Prostate gland (tissue), 2 donors: ENCODE measurements at regions not wholly inside any gene's neighbourhood (a gene's known extent, or its start where the extent isn't known, plus 50 kb on each side); places are given as distances from the start of the nearest gene placed in this dataset.

Experiments
- DNase-seq: peaks from one replicate; pipeline ENCODE4 v3.0.0-alpha.2; 2019; ENCODE audit warnings: low spot score
- H3K27ac ChIP-seq, 2 donors: fragments of 200-600 bp; sonication (generic); 2 replicates each; pipeline ENCODE4 v1.5.1; 2017 to 2019
- H3K27me3 ChIP-seq: fragments of 200-600 bp; sonication (generic); replicated peaks from 2 replicates; pipeline ENCODE4 v1.5.1; 2019; ENCODE audit not compliant: insufficient read depth
- H3K36me3 ChIP-seq, 2 donors: fragments of 200-600 bp; sonication (generic); 1 replicate in 1 of 2; 2 replicates in 1 of 2; pipeline versions ENCODE4 v1.5.1 to v1.8.1; 2017 to 2019
- H3K4me1 ChIP-seq: fragments of 200-600 bp; sonication (generic); replicated peaks from 2 replicates; pipeline ENCODE4 v1.5.1; 2019
- H3K4me3 ChIP-seq, 2 donors: fragments of 200-600 bp; sonication (generic); 2 replicates each; pipeline ENCODE4 v1.5.1; 2017 to 2019
- H3K9me3 ChIP-seq: fragments of 200-600 bp; sonication (generic); 2 replicates; pipeline ENCODE4 v1.5.1; 2017
- POLR2A ChIP-seq: fragments of 450-650 bp; IDR thresholded peaks from one replicate; pipeline ENCODE4 v1.6.1; 2016; ENCODE audit warnings: antibody characterized with exemption, mild to moderate bottlenecking
- POLR2AphosphoS5 ChIP-seq: sonication (generic); formaldehyde crosslinking; IDR thresholded peaks from one replicate; pipeline ENCODE4 v1.6.1; 2017; ENCODE audit warnings: antibody characterized with exemption
- WGBS: methylation state at CpG from one replicate; pipeline ENCODE4 v1.1.5; 2018; 5-methylcytosine and 5-hydroxymethylcytosine counted together
- intact Hi-C: fragments of 100-400 bp; cut with DNase I; formaldehyde crosslinking; loops from one replicate; pipeline ENCODE4 v1.14.2; 2022
- TF ChIP-seq, protein P1 (sequence below), 4 experiments: fragments of 200-600 bp in 2 of 4; fragments of 450-650 bp in 2 of 4; sonication (generic) in 2 of 4; IDR thresholded peaks; 1 replicate in 3 of 4; 2 replicates in 1 of 4; pipeline ENCODE4 v1.5.1; 2016 to 2019; ENCODE audit warnings: antibody characterized with exemption in 4 of 4, mild to moderate bottlenecking in 2 of 4, moderate library complexity in 2 of 4

DNA sequence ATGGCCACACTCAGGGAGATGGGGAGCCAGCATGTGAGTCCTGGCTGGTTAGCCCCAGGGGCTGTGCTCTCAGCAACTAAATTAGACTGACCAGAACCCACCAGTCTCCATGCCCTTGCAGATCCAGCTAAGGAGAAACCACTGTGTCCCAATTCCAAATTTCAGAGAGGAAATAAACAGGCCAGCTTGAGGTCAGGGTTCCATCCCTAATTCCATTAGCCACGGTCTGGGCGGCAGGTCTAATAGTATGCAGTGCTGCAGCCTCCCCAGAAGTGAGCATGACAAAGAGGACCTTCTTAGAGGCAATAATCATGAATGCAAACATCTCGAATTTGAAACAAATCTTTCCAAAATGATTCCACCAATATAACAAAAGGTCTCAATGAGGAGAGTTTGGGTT lies 671.2 kb downstream of the BCL11A start:
- intact Hi-C loops: no loop called here
- Histone ChIP-seq H3K4me3 (no peak overlapping the region), H3K27ac (no peak overlapping the region), H3K4me1 (no peaks in the 10 kb centered on the region), H3K36me3 (no peaks in the 10 kb centered on the region), H3K27me3 (no peaks in the 10 kb centered on the region), H3K9me3 (no peaks in the 10 kb centered on the region)
- no peak for TF ChIP-seq POLR2AphosphoS5
- TF ChIP-seq, protein P1, sequence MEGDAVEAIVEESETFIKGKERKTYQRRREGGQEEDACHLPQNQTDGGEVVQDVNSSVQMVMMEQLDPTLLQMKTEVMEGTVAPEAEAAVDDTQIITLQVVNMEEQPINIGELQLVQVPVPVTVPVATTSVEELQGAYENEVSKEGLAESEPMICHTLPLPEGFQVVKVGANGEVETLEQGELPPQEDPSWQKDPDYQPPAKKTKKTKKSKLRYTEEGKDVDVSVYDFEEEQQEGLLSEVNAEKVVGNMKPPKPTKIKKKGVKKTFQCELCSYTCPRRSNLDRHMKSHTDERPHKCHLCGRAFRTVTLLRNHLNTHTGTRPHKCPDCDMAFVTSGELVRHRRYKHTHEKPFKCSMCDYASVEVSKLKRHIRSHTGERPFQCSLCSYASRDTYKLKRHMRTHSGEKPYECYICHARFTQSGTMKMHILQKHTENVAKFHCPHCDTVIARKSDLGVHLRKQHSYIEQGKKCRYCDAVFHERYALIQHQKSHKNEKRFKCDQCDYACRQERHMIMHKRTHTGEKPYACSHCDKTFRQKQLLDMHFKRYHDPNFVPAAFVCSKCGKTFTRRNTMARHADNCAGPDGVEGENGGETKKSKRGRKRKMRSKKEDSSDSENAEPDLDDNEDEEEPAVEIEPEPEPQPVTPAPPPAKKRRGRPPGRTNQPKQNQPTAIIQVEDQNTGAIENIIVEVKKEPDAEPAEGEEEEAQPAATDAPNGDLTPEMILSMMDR (IDR thresholded peaks at IDR 0.05): no peak
- TF ChIP-seq POLR2A: no peak
- 94% methylated on average over 3 of the region's 3 CpGs for WGBS
- no peak for DNase-seq

DNA sequence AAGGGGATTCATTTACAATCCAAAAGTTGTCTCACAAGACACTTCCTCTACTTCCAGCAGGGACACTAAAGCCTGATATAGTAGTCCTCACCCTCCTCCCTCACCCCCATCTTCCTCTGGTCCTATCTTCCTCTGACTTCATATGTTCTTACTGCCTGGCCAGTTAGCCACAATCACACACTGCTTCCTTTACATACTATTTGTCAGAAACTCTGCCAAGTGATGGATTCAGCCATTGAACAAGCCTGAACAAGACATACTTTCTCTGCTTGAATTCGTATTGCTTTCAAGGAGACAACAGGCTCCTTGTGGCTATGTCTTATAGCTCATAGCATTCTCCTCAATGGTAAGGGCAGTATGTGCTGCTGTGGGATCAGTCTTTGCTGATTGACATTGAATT lies 672.2 kb downstream of the BCL11A start:
- intact Hi-C loops: no loop called here

DNA sequence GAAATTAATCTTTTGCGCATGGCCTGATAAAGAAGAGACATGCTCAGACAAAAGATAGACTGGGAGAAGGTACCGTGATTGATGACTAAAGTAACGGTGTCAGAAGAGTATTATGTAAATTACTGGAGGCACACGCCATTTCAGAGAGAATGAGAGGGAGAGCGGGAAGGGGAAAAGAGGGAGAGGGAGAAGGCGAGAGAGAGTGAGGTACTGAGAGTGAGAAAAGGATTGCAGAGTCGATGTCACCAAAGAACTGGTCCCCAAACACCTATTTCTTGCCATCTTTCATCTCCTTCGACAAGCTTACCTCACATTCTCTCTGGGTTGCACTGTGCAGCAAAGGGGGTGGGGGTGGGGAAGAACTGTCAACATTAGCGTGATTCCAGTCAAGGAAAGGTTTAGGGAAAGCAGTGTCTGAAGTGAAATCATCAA lies 673.7 kb downstream of the BCL11A start:
- TF ChIP-seq POLR2A (no peak), POLR2AphosphoS5 (no peak)
- TF ChIP-seq, protein P1 (IDR thresholded peaks at IDR 0.05): no peak
- no peaks in the 10 kb centered on the region for H3K4me1 ChIP-seq
- WGBS: 83% methylated on average over 9 of the region's 9 CpGs

More for the DNA sequence above, 672.2 kb downstream of the BCL11A start:
- DNase-seq: no peak
- Histone ChIP-seq H3K9me3 (no peaks in the 10 kb centered on the region), H3K36me3 (no peaks in the 10 kb centered on the region), H3K27ac (no peak overlapping the region), H3K27me3 (no peaks in the 10 kb centered on the region), H3K4me1 (no peaks in the 10 kb centered on the region), H3K4me3 (no peak overlapping the region)
- WGBS: 33% methylated on average over 1 of the region's 1 CpG
- TF ChIP-seq, protein P1 (IDR thresholded peaks at IDR 0.05): no peak
- TF ChIP-seq POLR2A: no peak
- no peak for TF ChIP-seq POLR2AphosphoS5

DNA sequence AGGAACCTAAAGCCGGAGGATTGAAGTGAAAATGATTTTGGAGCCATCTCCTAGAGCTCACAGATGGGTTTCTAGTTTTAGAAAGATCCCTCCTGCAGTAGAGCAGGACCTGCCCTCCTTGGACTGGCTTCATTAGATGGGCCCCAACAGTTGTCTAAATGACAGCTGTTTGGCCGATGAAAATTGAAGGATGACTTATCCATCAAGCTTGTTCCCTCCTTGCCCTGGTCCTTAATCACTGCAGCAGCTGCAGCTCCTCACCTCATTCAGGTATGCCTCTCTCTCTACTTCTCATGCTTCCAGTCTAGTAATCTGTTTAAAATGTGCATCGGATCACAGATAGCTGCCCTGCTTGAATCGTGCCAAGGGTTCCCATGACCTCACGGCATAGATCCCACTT lies 677.6 kb downstream of the BCL11A start:
- Histone ChIP-seq H3K9me3 (no peaks in the 10 kb centered on the region), H3K4me1 (no peaks in the 10 kb centered on the region), H3K27me3 (no peaks in the 10 kb centered on the region), H3K4me3 (no peak overlapping the region), H3K36me3 (no peaks in the 10 kb centered on the region), H3K27ac (no peak overlapping the region)
- intact Hi-C loops: no loop called here
- TF ChIP-seq POLR2A (no peak), POLR2AphosphoS5 (no peak)
- TF ChIP-seq, protein P1 (IDR thresholded peaks at IDR 0.05): no peak
- 92% methylated on average over 5 of the region's 5 CpGs for WGBS
- no peak for DNase-seq

More for the DNA sequence above, 673.7 kb downstream of the BCL11A start:
- no peaks in the 10 kb centered on the region for H3K9me3 ChIP-seq
- intact Hi-C loops: no loop called here
- no peaks in the 10 kb centered on the region for H3K27me3 ChIP-seq
- DNase-seq: no peak
- H3K4me3 ChIP-seq: no peak overlapping the region
- H3K27ac ChIP-seq: no peak overlapping the region
- H3K36me3 ChIP-seq: no peaks in the 10 kb centered on the region

DNA sequence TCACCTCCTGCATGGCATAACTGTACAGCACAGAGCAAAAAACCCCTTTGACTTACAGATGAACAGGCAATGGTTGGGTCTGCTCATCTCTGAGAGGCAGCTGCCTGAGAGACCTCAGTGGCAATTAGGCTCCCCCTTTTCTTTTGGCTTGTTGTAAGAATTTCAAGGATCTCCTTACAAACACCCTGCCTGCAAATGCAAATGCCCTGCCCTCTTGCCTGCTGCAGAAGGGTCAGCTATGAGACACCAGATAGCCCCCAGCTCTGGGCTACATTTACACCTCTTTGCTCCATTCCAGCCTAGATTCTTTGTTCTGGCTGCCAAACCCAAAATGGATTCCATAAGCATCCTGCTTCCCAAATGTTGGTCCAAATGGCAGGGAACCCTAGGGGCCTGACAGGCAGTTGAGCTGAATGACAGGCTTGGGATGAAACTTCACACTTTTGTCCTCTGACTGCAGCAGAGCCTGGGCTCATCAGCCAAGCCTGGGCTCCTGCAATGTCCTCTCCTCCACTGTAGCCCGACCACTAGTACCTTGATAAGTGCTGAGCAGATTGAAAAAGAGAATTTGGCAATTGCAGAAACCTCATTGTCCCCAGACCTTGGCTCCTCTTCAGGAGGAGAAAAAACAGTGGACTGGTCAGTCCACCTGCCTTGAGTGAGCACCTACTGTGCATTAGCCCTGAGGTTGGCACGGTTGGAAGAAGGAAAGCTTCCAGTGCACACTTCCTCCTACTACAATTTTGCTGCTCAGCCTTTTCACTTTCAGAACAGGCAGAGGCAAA lies 678.3 kb downstream of the BCL11A start:
- intact Hi-C loops: no loop called here
- Histone ChIP-seq H3K27ac (no peak overlapping the region), H3K4me1 (no peaks in the 10 kb centered on the region), H3K9me3 (no peaks in the 10 kb centered on the region), H3K4me3 (no peak overlapping the region), H3K27me3 (no peaks in the 10 kb centered on the region), H3K36me3 (no peaks in the 10 kb centered on the region)
- no peak for TF ChIP-seq POLR2A
- no peak for TF ChIP-seq POLR2AphosphoS5
- TF ChIP-seq, protein P1 (IDR thresholded peaks at IDR 0.05): no peak
- no peak for DNase-seq
- 82% methylated on average over 2 of the region's 2 CpGs for whole genome bisulfite sequencing
